WERI-Rb-1 (cell line): ENCODE measurements at regions not wholly inside any gene's neighbourhood (a gene's known extent, or its start where the extent isn't known, plus 50 kb on each side); places are given as distances from the start of the nearest gene placed in this dataset.

Experiments
- DNase-seq: peaks from one replicate; pipeline ENCODE4 v3.0.0-alpha.2; 2020
- H3K27ac ChIP-seq: fragments of 250-450 bp; sonication (Bioruptor Pico); 2 replicates; pipeline ENCODE4 v1.5.1; 2020; ENCODE audit warnings: mild to moderate bottlenecking, moderate library complexity
- H3K27me3 ChIP-seq: fragments of 250-450 bp; sonication (Bioruptor Pico); 2 replicates; pipeline ENCODE4 v1.5.1; 2021; ENCODE audit warnings: mild to moderate bottlenecking, low read depth, moderate library complexity; ENCODE audit not compliant: insufficient read depth, severe bottlenecking
- H3K36me3 ChIP-seq: fragments of 250-450 bp; sonication (Bioruptor Pico); 2 replicates; pipeline ENCODE4 v1.5.1; 2020; ENCODE audit warnings: mild to moderate bottlenecking, moderate library complexity
- H3K4me3 ChIP-seq: 2 replicates; pipeline ENCODE4 v1.5.1; 2011; ENCODE audit warnings: low read depth, mild to moderate bottlenecking, control low read depth, low read length
- H3K9me3 ChIP-seq: fragments of 250-450 bp; sonication (Bioruptor Pico); 2 replicates; pipeline ENCODE4 v1.5.1; 2021; ENCODE audit warnings: mild to moderate bottlenecking, moderate library complexity; ENCODE audit not compliant: severe bottlenecking
- TF ChIP-seq, protein P1 (sequence below): IDR thresholded peaks from 2 replicates; pipeline ENCODE4 v1.5.1; 2011; ENCODE audit warnings: low read depth, mild to moderate bottlenecking, control low read depth, inconsistent platforms, low read length

DNA sequence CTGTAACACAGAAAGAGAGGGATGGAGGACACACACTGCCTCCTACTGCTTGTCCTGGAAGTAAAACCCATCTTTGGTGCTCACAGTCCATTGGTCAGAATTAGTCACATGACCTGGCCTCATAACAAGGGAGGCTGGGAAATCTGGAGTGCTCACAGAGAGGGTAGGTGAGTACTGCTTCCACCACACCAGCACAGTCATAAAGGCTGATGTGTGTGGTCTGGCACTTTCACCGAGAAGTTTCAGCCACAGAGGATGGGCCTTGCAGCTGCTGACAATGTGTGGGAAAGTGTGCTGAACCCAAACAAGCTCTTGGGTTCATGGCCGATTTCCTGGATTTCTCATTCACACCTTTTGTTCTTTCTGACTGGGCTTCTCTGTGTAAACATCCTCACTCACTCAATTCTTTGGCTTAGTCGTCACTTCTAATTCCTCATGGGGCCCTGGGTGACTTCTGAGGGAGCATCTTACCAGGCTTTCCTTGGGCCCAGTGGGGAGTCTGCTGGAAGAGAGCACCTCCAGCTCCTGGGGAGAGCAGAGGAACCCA is 100.7 kb downstream of the ASB7 start:
- Histone ChIP-seq H3K4me3 (no peak overlapping the region), H3K36me3 (no peaks in the 10 kb centered on the region), H3K9me3 (peaks cover 2% of the 10 kb centered on the region), H3K27me3 (no peaks in the 10 kb centered on the region), H3K27ac (no peak overlapping the region)
- TF ChIP-seq, protein P1, sequence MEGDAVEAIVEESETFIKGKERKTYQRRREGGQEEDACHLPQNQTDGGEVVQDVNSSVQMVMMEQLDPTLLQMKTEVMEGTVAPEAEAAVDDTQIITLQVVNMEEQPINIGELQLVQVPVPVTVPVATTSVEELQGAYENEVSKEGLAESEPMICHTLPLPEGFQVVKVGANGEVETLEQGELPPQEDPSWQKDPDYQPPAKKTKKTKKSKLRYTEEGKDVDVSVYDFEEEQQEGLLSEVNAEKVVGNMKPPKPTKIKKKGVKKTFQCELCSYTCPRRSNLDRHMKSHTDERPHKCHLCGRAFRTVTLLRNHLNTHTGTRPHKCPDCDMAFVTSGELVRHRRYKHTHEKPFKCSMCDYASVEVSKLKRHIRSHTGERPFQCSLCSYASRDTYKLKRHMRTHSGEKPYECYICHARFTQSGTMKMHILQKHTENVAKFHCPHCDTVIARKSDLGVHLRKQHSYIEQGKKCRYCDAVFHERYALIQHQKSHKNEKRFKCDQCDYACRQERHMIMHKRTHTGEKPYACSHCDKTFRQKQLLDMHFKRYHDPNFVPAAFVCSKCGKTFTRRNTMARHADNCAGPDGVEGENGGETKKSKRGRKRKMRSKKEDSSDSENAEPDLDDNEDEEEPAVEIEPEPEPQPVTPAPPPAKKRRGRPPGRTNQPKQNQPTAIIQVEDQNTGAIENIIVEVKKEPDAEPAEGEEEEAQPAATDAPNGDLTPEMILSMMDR, result 0 out of 2 replicates have a peak, but pooled peaks have one; percentile 3
- DNase-seq, result no peak

- Histone ChIP-seq H3K36me3 (no peaks in the 10 kb centered on the region), H3K4me3 (no peak overlapping the region), H3K27ac (no peak overlapping the region), H3K9me3 (peaks cover 2% of the 10 kb centered on the region), H3K27me3 (no peaks in the 10 kb centered on the region)
- TF ChIP-seq, protein P1, result no peak
- DNase-seq, result no peak
Measured at GRCh38 chr15:100703671-100704070, 101.3 kb downstream of the ASB7 start.

GRCh38 chr15:100704281-100705055 is 102.1 kb downstream of the ASB7 start:
- TF ChIP-seq, protein P1, result no peak
- peaks cover 2% of the 10 kb centered on the region for H3K9me3 ChIP-seq
- H3K4me3 ChIP-seq, result no peak overlapping the region
- H3K36me3 ChIP-seq, result no peaks in the 10 kb centered on the region
- no peak for DNase-seq
- H3K27ac ChIP-seq, result no peak overlapping the region
- H3K27me3 ChIP-seq, result no peaks in the 10 kb centered on the region

DNA sequence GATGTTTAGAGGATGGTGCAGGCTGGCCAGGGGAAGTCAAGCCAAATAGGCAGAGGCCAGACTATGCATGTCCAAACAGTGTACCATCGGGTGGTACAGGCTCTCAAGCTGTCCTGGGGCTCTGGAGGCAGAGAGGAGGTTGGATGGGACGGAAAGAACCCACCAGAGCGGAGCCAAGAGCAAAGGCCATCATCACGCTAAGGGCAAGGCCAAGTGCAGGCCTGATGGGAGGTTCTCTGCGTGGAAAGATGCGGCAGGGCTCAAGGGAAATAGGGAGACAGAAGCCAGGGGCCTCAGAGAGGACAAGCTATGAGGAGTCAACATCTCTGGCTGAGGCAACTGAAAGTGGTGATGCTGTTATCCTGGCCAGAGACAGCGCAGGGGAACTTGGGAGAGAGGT is 102.7 kb downstream of the ASB7 start:
- Histone ChIP-seq H3K9me3 (peaks cover 2% of the 10 kb centered on the region), H3K4me3 (no peak overlapping the region), H3K27ac (no peak overlapping the region), H3K36me3 (no peaks in the 10 kb centered on the region), H3K27me3 (no peaks in the 10 kb centered on the region)
- TF ChIP-seq, protein P1, result no peak
- DNase-seq, result no peak

GRCh38 chr15:100705841-100706240 is 103.5 kb downstream of the ASB7 start:
- Histone ChIP-seq H3K27ac (no peak overlapping the region), H3K36me3 (no peaks in the 10 kb centered on the region), H3K4me3 (no peak overlapping the region), H3K27me3 (no peaks in the 10 kb centered on the region), H3K9me3 (peaks cover 2% of the 10 kb centered on the region)
- no peak for DNase-seq
- TF ChIP-seq, protein P1, result no peak

DNA sequence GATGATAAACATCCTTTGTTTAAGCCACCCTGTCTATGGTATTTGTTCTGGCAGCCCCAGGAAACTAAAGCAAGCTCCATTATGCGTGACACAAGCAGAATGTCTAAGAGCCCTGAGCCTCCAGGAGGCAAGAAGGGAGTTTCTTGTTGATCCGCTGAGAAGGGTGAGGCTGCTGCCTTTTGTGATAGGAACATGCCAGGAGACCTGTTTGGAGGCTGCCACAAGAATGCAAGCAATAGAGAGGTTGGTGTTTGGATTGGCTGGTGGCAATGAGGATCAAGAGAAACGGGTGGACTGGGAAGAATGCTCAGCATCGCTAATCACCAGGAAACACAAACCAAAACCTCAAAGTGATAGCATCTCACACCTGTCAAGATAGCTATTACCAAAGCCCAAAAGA is 104.8 kb downstream of the ASB7 start:
- H3K4me3 ChIP-seq, result no peak overlapping the region
- DNase-seq, result no peak
- H3K36me3 ChIP-seq, result no peaks in the 10 kb centered on the region
- TF ChIP-seq, protein P1, result no peak
- no peak overlapping the region for H3K27ac ChIP-seq
- no peaks in the 10 kb centered on the region for H3K27me3 ChIP-seq
- H3K9me3 ChIP-seq, result peaks cover 2% of the 10 kb centered on the region
